Endothelial cell of umbilical vein (primary cell): ENCODE measurements at regions not wholly inside any gene's neighbourhood (a gene's known extent, or its start where the extent isn't known, plus 50 kb on each side); places are given as distances from the start of the nearest gene placed in this dataset.

Experiments used
- BruUV-seq: library from RNA; stranded (reverse); fragments of 400-500 nt; replicated peaks from 2 replicates; lab custom pipeline; 2021; lab: Mats Ljungman, UMichigan
- CTCF ChIA-PET: fragments of 300-600, 350-600 bp; sonication (Branson Sonifier 250); formaldehyde crosslinking; loops from one replicate; lab custom pipeline; 2021; ENCODE audit warnings: antibody characterized with exemption, inconsistent platforms; lab: Charles Lee
- POLR2A ChIA-PET: fragments of 300-600, 350-600 bp; sonication (Branson Sonifier 250); formaldehyde crosslinking; loops from one replicate; lab custom pipeline; 2021; ENCODE audit warnings: antibody characterized with exemption, inconsistent platforms; lab: Charles Lee
- DNase-seq: peaks from one replicate; pipeline ENCODE4 v3.0.0-alpha.2; 2011; ENCODE audit warnings: low read depth, low spot score
- FAIRE-seq: peaks from 2 replicates; lab custom pipeline; 2011; peaks lifted over from hg19 to GRCh38; lab: Jason Lieb, UNC
- H2AFZ ChIP-seq: 2 replicates; pipeline ENCODE4 v1.6.0; 2012; ENCODE audit warnings: low read depth, low read length, control low read depth, inconsistent platforms
- H3K27ac ChIP-seq: 2 replicates; pipeline ENCODE4 v1.5.1; 2011; ENCODE audit warnings: low read depth, mild to moderate bottlenecking, control low read depth, low read length, moderate library complexity; ENCODE audit not compliant: insufficient read depth
- H3K27me3 ChIP-seq, 2 experiments: 2 replicates each; pipeline versions ENCODE4 v1.6.0 to v1.6.1; 2011; ENCODE audit warnings: low read length in 2 of 2, mixed read lengths in 1 of 2; ENCODE audit not compliant: control insufficient read depth in 2 of 2, insufficient read depth in 2 of 2
- H3K36me3 ChIP-seq, 2 experiments: 2 replicates in 1 of 2; 3 replicates in 1 of 2; pipeline ENCODE4 v1.5.1; 2011; ENCODE audit warnings: low read length in 2 of 2, mild to moderate bottlenecking in 1 of 2, moderate library complexity in 1 of 2; ENCODE audit not compliant: control insufficient read depth in 2 of 2, insufficient read depth in 2 of 2; ENCODE audit errors: extremely low read depth in 1 of 2
- H3K4me1 ChIP-seq: 3 replicates; pipeline ENCODE4 v1.5.1; 2011; ENCODE audit warnings: mild to moderate bottlenecking, low read length; ENCODE audit not compliant: control insufficient read depth, insufficient read depth; ENCODE audit errors: extremely low read depth
- H3K4me2 ChIP-seq: 2 replicates; pipeline ENCODE4 v1.6.1; 2011; ENCODE audit warnings: low read length, control low read depth, mixed read lengths; ENCODE audit not compliant: insufficient read depth
- H3K4me3 ChIP-seq, 3 experiments: fragments of 200-600 bp in 1 of 3; sonication (generic), shearing (Covaris generic) in 1 of 3; replicated peaks in 1 of 3; 2 replicates each; pipeline ENCODE4 v1.5.1; 2011 to 2016; ENCODE audit warnings: control low read depth in 3 of 3, low read length in 3 of 3, mild to moderate bottlenecking in 2 of 3, inconsistent platforms in 1 of 3, low read depth in 1 of 3, moderate library complexity in 1 of 3; ENCODE audit not compliant: insufficient read depth in 1 of 3
- H3K79me2 ChIP-seq: 2 replicates; pipeline ENCODE4 v1.6.0; 2012; ENCODE audit warnings: low read length, inconsistent platforms; ENCODE audit not compliant: control insufficient read depth, insufficient read depth
- H3K9ac ChIP-seq: replicated peaks from 2 replicates; pipeline ENCODE3; 2011; ENCODE audit warnings: low read length, control low read depth; ENCODE audit not compliant: insufficient read depth; ENCODE audit errors: extremely low read depth
- H3K9me1 ChIP-seq: replicated peaks from 3 replicates; pipeline ENCODE4 v1.6.0; 2011; ENCODE audit warnings: mild to moderate bottlenecking, low read length; ENCODE audit not compliant: control insufficient read depth, insufficient read depth; ENCODE audit errors: extremely low read depth
- H3K9me3 ChIP-seq: replicated peaks from 2 replicates; pipeline ENCODE4 v1.5.1; 2012; ENCODE audit warnings: low read length, inconsistent platforms; ENCODE audit not compliant: control insufficient read depth, insufficient read depth
- H4K20me1 ChIP-seq: replicated peaks from 2 replicates; pipeline ENCODE3; 2011; ENCODE audit warnings: mild to moderate bottlenecking, low read length; ENCODE audit not compliant: control insufficient read depth, insufficient read depth; ENCODE audit errors: extremely low read depth
- EZH2 ChIP-seq: IDR thresholded peaks from 2 replicates; pipeline ENCODE4 v1.6.1; 2012; ENCODE audit warnings: borderline replicate concordance, low read depth, mild to moderate bottlenecking, moderate library complexity, low read length, inconsistent platforms; ENCODE audit not compliant: severe bottlenecking
- FOS ChIP-seq: IDR thresholded peaks from 2 replicates; pipeline ENCODE4 v1.6.1; 2011; ENCODE audit warnings: mild to moderate bottlenecking, low read length, moderate library complexity, borderline replicate concordance; ENCODE audit not compliant: insufficient read depth
- GATA2 ChIP-seq: IDR thresholded peaks from 2 replicates; pipeline ENCODE4 v1.7.0; 2011; ENCODE audit warnings: low read depth, mild to moderate bottlenecking, moderate library complexity, mixed read lengths, low read length; ENCODE audit not compliant: insufficient read length, insufficient read depth
- JUN ChIP-seq: IDR thresholded peaks from 2 replicates; pipeline ENCODE4 v1.6.1; 2011; ENCODE audit warnings: borderline replicate concordance, low read depth; ENCODE audit not compliant: insufficient read length, insufficient read depth
- POLR2AphosphoS5 ChIP-seq: IDR thresholded peaks from 2 replicates; pipeline ENCODE4 v1.6.1; 2012; ENCODE audit warnings: low read depth, mild to moderate bottlenecking, control low read depth, low read length, moderate library complexity; ENCODE audit not compliant: insufficient read depth
- dilution Hi-C: fragments of 300-500 bp; cut with MboI; formaldehyde crosslinking; loops from one replicate; pipeline ENCODE4 v1.15.0; 2019; ENCODE audit warnings: low sequenced_read_pairs; ENCODE audit not compliant: extremely low pct_ligation_motif_present
- intact Hi-C: fragments of 100-400 bp; cut with micrococcal nuclease; formaldehyde crosslinking; loops from one replicate; pipeline ENCODE4 v1.10.0; 2022
- TF ChIP-seq, protein P1 (sequence below): IDR thresholded peaks from 2 replicates; pipeline ENCODE4 v1.6.1; 2011; ENCODE audit not compliant: insufficient read depth, insufficient read length
- TF ChIP-seq, protein P2 (sequence below), 2 donors: IDR thresholded peaks; 1 replicate in 1 of 2; 2 replicates in 1 of 2; pipeline ENCODE4 v1.5.1; 2011; ENCODE audit warnings: low read length in 2 of 2, mild to moderate bottlenecking in 2 of 2, moderate library complexity in 2 of 2, control low read depth in 1 of 2, inconsistent platforms in 1 of 2, low read depth in 1 of 2; ENCODE audit not compliant: insufficient read depth in 1 of 2; ENCODE audit errors: extremely low read depth in 1 of 2

DNA sequence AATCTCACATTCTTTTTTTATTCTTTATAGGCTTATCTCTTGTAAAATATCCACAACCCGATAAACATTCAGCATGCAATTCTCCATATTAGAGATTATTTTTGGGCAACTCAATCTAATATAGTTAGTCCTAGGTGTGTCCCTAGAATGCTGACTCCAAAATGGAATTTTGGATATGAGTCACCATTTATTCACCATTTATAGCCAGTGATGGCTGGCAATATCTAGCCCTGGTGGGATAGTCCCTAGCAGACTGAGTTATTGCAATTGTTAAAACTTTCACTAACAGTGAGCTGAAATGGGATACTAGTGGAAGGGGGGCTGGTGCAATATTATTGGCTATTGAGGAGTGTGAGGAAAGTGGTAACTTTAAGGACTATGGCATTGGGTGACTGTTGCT lies 401.6 kb downstream of the SLC4A3 start:
- Histone ChIP-seq H3K79me2 (no peaks in the 10 kb centered on the region), H3K27ac (no peak overlapping the region), H3K27me3 (no peaks in the 10 kb centered on the region), H3K9me3 (no peaks in the 10 kb centered on the region), H4K20me1 (no peaks in the 10 kb centered on the region), H3K4me1 (no peaks in the 10 kb centered on the region), H3K9me1 (no peaks in the 10 kb centered on the region), H3K4me3 (no peak overlapping the region), H3K9ac (no peak overlapping the region), H3K36me3 (no peaks in the 10 kb centered on the region), H3K4me2 (no peak overlapping the region), H2AFZ (no peak overlapping the region)
- intact Hi-C loops (no loop called here), dilution Hi-C loops (no loop called here)
- POLR2A ChIA-PET = no interaction called here
- FAIRE-seq (no peak), DNase-seq (no peak)
- CTCF ChIA-PET = no interaction called here
- TF ChIP-seq EZH2 = no peak
- no TSS peak for BruUV-seq

- dilution Hi-C loops (no loop called here), intact Hi-C loops (no loop called here)
- no peaks in the 10 kb centered on the region for H3K27me3 ChIP-seq
- no peaks in the 10 kb centered on the region for H3K4me1 ChIP-seq
- no peak overlapping the region for H3K4me2 ChIP-seq
- no peaks in the 10 kb centered on the region for H3K9me1 ChIP-seq
- no TSS peak for BruUV-seq
- H3K9ac ChIP-seq = no peak overlapping the region
- no peaks in the 10 kb centered on the region for H4K20me1 ChIP-seq
- no peak overlapping the region for H3K27ac ChIP-seq
- no peak overlapping the region for H2AFZ ChIP-seq
- no peaks in the 10 kb centered on the region for H3K36me3 ChIP-seq
- ChIA-PET POLR2A (no interaction called here), CTCF (no interaction called here)
- FAIRE-seq (no peak), DNase-seq (no peak)
- H3K9me3 ChIP-seq = no peaks in the 10 kb centered on the region
- TF ChIP-seq FOS = no peak
- TF ChIP-seq, protein P1, sequence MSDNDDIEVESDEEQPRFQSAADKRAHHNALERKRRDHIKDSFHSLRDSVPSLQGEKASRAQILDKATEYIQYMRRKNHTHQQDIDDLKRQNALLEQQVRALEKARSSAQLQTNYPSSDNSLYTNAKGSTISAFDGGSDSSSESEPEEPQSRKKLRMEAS = no peak
- TF ChIP-seq, protein P2, sequence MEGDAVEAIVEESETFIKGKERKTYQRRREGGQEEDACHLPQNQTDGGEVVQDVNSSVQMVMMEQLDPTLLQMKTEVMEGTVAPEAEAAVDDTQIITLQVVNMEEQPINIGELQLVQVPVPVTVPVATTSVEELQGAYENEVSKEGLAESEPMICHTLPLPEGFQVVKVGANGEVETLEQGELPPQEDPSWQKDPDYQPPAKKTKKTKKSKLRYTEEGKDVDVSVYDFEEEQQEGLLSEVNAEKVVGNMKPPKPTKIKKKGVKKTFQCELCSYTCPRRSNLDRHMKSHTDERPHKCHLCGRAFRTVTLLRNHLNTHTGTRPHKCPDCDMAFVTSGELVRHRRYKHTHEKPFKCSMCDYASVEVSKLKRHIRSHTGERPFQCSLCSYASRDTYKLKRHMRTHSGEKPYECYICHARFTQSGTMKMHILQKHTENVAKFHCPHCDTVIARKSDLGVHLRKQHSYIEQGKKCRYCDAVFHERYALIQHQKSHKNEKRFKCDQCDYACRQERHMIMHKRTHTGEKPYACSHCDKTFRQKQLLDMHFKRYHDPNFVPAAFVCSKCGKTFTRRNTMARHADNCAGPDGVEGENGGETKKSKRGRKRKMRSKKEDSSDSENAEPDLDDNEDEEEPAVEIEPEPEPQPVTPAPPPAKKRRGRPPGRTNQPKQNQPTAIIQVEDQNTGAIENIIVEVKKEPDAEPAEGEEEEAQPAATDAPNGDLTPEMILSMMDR (IDR thresholded peaks at IDR 0.05; ENCODE audit: extremely low read depth in 1 of 2, insufficient read depth in 1 of 2, low read depth in 1 of 2, low read length in 2 of 2) = no peak
- no peak for TF ChIP-seq JUN
- no peak for TF ChIP-seq GATA2
- no peak for TF ChIP-seq POLR2AphosphoS5
- no peak overlapping the region for H3K4me3 ChIP-seq
- no peaks in the 10 kb centered on the region for H3K79me2 ChIP-seq
Observed at GRCh38 chr2:220033546-220033945, 406.1 kb downstream of the SLC4A3 start.
